ENCODE measurements at regions not wholly inside any gene's neighbourhood (a gene's known extent, or its start where the extent isn't known, plus 50 kb on each side); places are given as distances from the start of the nearest gene placed in this dataset.

- TF ChIP-seq CTCF (IDR thresholded peaks at IDR 0.05) (no peak), POLR2A (IDR thresholded peaks at IDR 0.05) (no peak), POLR2AphosphoS5 (IDR thresholded peaks at IDR 0.05) (no peak)
These were observed 270.6 kb downstream of the CYRIA start for GRCh38 chr2:16394986-16395550.
